ENCODE measurements at regions not wholly inside any gene's neighbourhood (a gene's known extent, or its start where the extent isn't known, plus 50 kb on each side); places are given as distances from the start of the nearest gene placed in this dataset.

GRCh38 chr7:128164955-128165670 is 76.0 kb upstream of the LEP start:
- H3K27me3 ChIP-seq = peaks cover 69% of the 10 kb centered on the region
- TF ChIP-seq CTCF (IDR thresholded peaks at IDR 0.05) = no peak
- no peak overlapping the region for H3K4me3 ChIP-seq
- DNase-seq (no peak), ATAC-seq (no peak)
- H3K27ac ChIP-seq = no peak overlapping the region
- H3K4me1 ChIP-seq = peaks cover 19% of the 10 kb centered on the region
- H3K9me3 ChIP-seq = no peaks in the 10 kb centered on the region
- intact Hi-C loops (cut with DNase I) = no loop called here
- H3K36me3 ChIP-seq = no peaks in the 10 kb centered on the region

- H3K4me1 ChIP-seq = peaks cover 19% of the 10 kb centered on the region
- intact Hi-C loops (cut with DNase I) = no loop called here
- DNase-seq (no peak), ATAC-seq (no peak)
- no peak overlapping the region for H3K27ac ChIP-seq
- no peaks in the 10 kb centered on the region for H3K9me3 ChIP-seq
- TF ChIP-seq CTCF (IDR thresholded peaks at IDR 0.05) = no peak
- peaks cover 69% of the 10 kb centered on the region for H3K27me3 ChIP-seq
- H3K36me3 ChIP-seq = no peaks in the 10 kb centered on the region
- H3K4me3 ChIP-seq = no peak overlapping the region
Observed at GRCh38 chr7:128165927-128166420, 75.1 kb upstream of the LEP start.

- peak overlapping the region; percentile 45 for H3K4me3 ChIP-seq
- TF ChIP-seq CTCF (IDR thresholded peaks at IDR 0.05) = no peak
- ATAC-seq = no peak
- no peak for DNase-seq
- H3K36me3 ChIP-seq = no peaks in the 10 kb centered on the region
- H3K27ac ChIP-seq = no peak overlapping the region
- H3K9me3 ChIP-seq = no peaks in the 10 kb centered on the region
- intact Hi-C loops (cut with DNase I) = no loop called here
- H3K4me1 ChIP-seq = peaks cover 19% of the 10 kb centered on the region
- H3K27me3 ChIP-seq = peaks cover 69% of the 10 kb centered on the region
Observed at GRCh38 chr7:128166603-128167041, 74.5 kb upstream of the LEP start.

GRCh38 chr7:128167042-128167701 is 73.9 kb upstream of the LEP start:
- ATAC-seq (peak; percentile 11), DNase-seq (no peak)

More at GRCh38 chr7:128167042-128167701, 73.9 kb upstream of the LEP start:
- Histone ChIP-seq H3K4me3 (peak overlapping the region; percentile 45), H3K9me3 (no peaks in the 10 kb centered on the region), H3K27me3 (peaks cover 68% of the 10 kb centered on the region), H3K27ac (no peak overlapping the region), H3K36me3 (no peaks in the 10 kb centered on the region), H3K4me1 (peaks cover 19% of the 10 kb centered on the region)
- intact Hi-C loops (cut with DNase I) = no loop called here
- TF ChIP-seq CTCF (IDR thresholded peaks at IDR 0.05) = no peak

Measured in upper lobe of right lung (tissue), 1 donor.